Muscle layer of duodenum (tissue), 2 donors: ENCODE measurements at regions not wholly inside any gene's neighbourhood (a gene's known extent, or its start where the extent isn't known, plus 50 kb on each side); places are given as distances from the start of the nearest gene placed in this dataset.

Experiments
- H3K27ac ChIP-seq: one replicate; pipeline ENCODE4 v1.7.0; 2013; ENCODE audit warnings: mild to moderate bottlenecking, low read length
- H3K27me3 ChIP-seq: one replicate; pipeline ENCODE4 v1.7.0; 2013; ENCODE audit warnings: low read depth, mild to moderate bottlenecking, control low read depth, low read length
- H3K36me3 ChIP-seq, 2 donors: one replicate each; pipeline ENCODE4 v1.7.0; 2013; ENCODE audit warnings: low read length in 2 of 2, control low read depth in 1 of 2, mild to moderate bottlenecking in 1 of 2; ENCODE audit not compliant: insufficient read depth in 2 of 2, control insufficient read depth in 1 of 2
- H3K4me1 ChIP-seq, 2 donors: one replicate each; pipeline ENCODE4 v1.7.0; 2013; ENCODE audit warnings: low read length in 2 of 2, mild to moderate bottlenecking in 2 of 2, control low read depth in 1 of 2, moderate library complexity in 1 of 2; ENCODE audit not compliant: insufficient read depth in 2 of 2, control insufficient read depth in 1 of 2
- H3K4me3 ChIP-seq, 2 donors: one replicate each; pipeline ENCODE4 v1.7.0; 2013; ENCODE audit warnings: low read length in 2 of 2, low read depth in 1 of 2, mild to moderate bottlenecking in 1 of 2
- H3K9me3 ChIP-seq, 2 donors: one replicate each; pipeline ENCODE4 v1.7.0; 2013; ENCODE audit warnings: low read length in 2 of 2, control low read depth in 1 of 2, mild to moderate bottlenecking in 1 of 2; ENCODE audit not compliant: control insufficient read depth in 1 of 2
- donor health status: healthy.

- H3K27me3 ChIP-seq = no peaks in the 10 kb centered on the region
- no peaks in the 10 kb centered on the region for H3K4me1 ChIP-seq
- H3K36me3 ChIP-seq = no peaks in the 10 kb centered on the region
- H3K9me3 ChIP-seq = no peaks in the 10 kb centered on the region
- no peak overlapping the region for H3K4me3 ChIP-seq
- no peak overlapping the region for H3K27ac ChIP-seq
These were observed 608.0 kb upstream of the JAG1 start for GRCh38 chr20:11281768-11282167.

DNA sequence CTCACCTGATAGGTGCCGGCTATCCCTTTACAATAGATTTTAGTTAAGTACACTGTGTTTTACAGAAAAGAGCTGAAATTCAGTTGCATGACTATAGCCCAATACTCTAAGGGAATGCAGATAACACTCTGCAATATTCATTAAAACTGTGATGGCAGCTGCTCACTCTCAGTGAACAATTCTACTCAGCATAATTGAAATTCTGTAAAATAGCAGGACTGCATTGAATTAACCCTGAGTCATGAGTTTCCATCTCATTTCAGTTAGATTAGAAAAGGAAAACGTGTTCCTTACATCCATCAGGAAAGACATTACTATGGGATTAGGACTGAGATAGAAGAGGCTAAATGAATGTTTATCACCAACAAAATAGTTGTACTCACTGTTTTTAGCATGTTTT lies 613.3 kb upstream of the JAG1 start:
- Histone ChIP-seq H3K9me3 (no peaks in the 10 kb centered on the region), H3K4me3 (no peak overlapping the region), H3K4me1 (no peaks in the 10 kb centered on the region), H3K27me3 (no peaks in the 10 kb centered on the region), H3K27ac (no peak overlapping the region), H3K36me3 (no peaks in the 10 kb centered on the region)

- Histone ChIP-seq H3K27me3 (no peaks in the 10 kb centered on the region), H3K4me1 (no peaks in the 10 kb centered on the region), H3K36me3 (no peaks in the 10 kb centered on the region)
These were observed 621.5 kb upstream of the BTBD3 start for GRCh38 chr20:11296221-11296620.

GRCh38 chr20:11296951-11297350 lies 620.7 kb upstream of the BTBD3 start:
- no peaks in the 10 kb centered on the region for H3K9me3 ChIP-seq
- H3K27ac ChIP-seq = no peak overlapping the region
- H3K4me3 ChIP-seq = no peak overlapping the region
- no peaks in the 10 kb centered on the region for H3K27me3 ChIP-seq
- no peaks in the 10 kb centered on the region for H3K4me1 ChIP-seq
- no peaks in the 10 kb centered on the region for H3K36me3 ChIP-seq

More at GRCh38 chr20:11296221-11296620, 621.5 kb upstream of the BTBD3 start:
- Histone ChIP-seq H3K9me3 (no peaks in the 10 kb centered on the region), H3K27ac (no peak overlapping the region), H3K4me3 (no peak overlapping the region)

DNA sequence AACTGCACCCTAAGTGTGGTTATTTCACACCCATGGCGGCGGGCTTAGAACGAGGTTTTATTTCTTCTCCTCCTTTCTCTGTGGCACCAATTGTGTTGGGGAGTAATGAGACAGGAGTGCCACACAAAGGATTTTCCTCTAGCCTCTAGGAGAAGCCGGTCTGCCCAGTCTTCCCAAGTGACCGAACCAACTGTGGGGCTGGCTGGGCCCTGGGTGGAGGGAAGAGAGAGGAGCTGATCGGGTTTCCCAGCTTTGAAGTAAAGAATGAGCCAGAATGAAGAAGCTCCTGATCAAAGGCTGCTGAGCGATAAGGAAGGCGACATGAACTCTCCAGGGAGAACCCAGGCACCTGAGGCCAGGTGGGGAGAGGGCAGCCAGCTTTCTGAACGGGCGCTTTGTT lies 616.0 kb upstream of the BTBD3 start:
- no peaks in the 10 kb centered on the region for H3K27me3 ChIP-seq
- H3K27ac ChIP-seq = no peak overlapping the region
- no peaks in the 10 kb centered on the region for H3K36me3 ChIP-seq
- no peaks in the 10 kb centered on the region for H3K9me3 ChIP-seq
- no peaks in the 10 kb centered on the region for H3K4me1 ChIP-seq
- no peak overlapping the region for H3K4me3 ChIP-seq

GRCh38 chr20:11302436-11302835 lies 615.3 kb upstream of the BTBD3 start:
- H3K27ac ChIP-seq = no peak overlapping the region
- no peaks in the 10 kb centered on the region for H3K27me3 ChIP-seq
- no peaks in the 10 kb centered on the region for H3K36me3 ChIP-seq
- no peaks in the 10 kb centered on the region for H3K9me3 ChIP-seq
- H3K4me3 ChIP-seq = no peak overlapping the region
- no peaks in the 10 kb centered on the region for H3K4me1 ChIP-seq

DNA sequence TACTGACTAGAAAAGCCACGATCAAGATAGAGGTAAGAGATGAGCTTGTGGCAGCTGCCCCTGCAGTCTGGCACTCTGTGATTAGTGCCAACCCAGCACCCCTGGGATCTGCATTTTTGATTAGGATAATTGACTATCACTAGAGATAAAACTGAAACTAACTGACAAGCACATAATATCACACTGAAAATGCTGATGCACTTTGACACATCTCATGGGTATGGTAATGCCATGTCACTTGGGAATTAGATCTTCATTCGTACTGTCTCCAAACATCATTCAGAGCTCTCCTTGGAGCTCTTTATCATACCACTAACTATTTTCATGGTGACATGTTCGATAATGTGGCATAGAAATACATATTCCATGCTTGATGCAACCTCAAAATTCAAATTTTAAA lies 612.9 kb upstream of the BTBD3 start:
- H3K27me3 ChIP-seq = no peaks in the 10 kb centered on the region
- H3K9me3 ChIP-seq = no peaks in the 10 kb centered on the region
- no peaks in the 10 kb centered on the region for H3K4me1 ChIP-seq
- no peak overlapping the region for H3K27ac ChIP-seq
- no peak overlapping the region for H3K4me3 ChIP-seq
- no peaks in the 10 kb centered on the region for H3K36me3 ChIP-seq

- Histone ChIP-seq H3K9me3 (no peaks in the 10 kb centered on the region), H3K27ac (no peak overlapping the region), H3K4me3 (no peak overlapping the region), H3K4me1 (no peaks in the 10 kb centered on the region), H3K27me3 (no peaks in the 10 kb centered on the region), H3K36me3 (no peaks in the 10 kb centered on the region)
These were observed 612.3 kb upstream of the BTBD3 start for GRCh38 chr20:11305406-11305805.

DNA sequence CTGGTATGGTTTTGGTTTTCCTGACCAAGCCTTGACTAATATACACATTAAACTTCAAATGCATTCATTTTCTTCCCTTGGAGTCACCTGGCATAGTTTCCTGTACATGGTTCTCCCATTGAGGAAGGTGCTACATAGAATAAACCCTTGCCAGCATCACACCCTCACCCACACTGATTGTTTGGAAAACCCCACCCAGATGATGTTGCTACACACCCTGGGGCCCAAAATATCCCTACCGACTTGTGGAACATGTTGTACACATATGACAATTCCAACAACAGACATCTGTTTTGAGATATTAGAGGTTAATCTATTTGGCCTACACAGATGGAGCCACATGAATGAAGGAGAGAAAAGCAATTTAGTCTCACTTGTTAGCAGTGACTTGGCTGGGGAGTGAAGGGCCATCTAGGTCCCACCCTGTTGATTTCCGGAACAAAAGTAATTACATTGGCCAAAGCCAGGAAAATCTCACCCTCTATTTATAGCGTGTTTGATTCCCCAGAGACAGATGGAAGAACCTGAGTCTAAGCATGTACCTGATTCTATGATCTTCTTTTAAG lies 606.0 kb upstream of the BTBD3 start:
- H3K9me3 ChIP-seq = no peaks in the 10 kb centered on the region
- no peak overlapping the region for H3K27ac ChIP-seq
- H3K4me1 ChIP-seq = no peaks in the 10 kb centered on the region
- no peaks in the 10 kb centered on the region for H3K27me3 ChIP-seq
- no peaks in the 10 kb centered on the region for H3K36me3 ChIP-seq
- no peak overlapping the region for H3K4me3 ChIP-seq

GRCh38 chr20:11315525-11315924 lies 602.2 kb upstream of the BTBD3 start:
- Histone ChIP-seq H3K9me3 (peaks cover 0 to 6% of the 10 kb centered on the region in 2 donors), H3K27me3 (no peaks in the 10 kb centered on the region), H3K27ac (no peak overlapping the region), H3K36me3 (no peaks in the 10 kb centered on the region), H3K4me1 (no peaks in the 10 kb centered on the region), H3K4me3 (no peak overlapping the region)

DNA sequence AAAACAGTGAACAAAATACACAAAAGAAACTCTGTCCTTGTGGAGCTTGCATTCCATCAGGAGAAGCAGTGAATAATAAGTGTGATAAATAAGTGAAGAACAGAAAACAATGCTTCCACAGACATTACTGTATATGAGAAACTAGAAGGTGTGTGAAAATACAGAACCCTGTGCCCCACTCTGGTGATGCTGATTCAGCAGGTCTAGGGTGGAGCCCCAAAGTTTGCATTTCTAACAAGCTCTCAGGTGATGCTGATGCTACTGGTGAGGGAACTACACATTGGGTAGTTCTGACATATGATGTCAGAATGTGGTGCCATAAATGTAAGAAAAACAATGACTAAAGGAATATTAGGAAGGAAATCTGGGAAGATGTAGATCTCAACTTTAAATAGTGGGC lies 601.4 kb upstream of the BTBD3 start:
- Histone ChIP-seq H3K9me3 (peaks cover 0 to 6% of the 10 kb centered on the region in 2 donors), H3K27ac (no peak overlapping the region), H3K4me3 (no peak overlapping the region), H3K27me3 (no peaks in the 10 kb centered on the region), H3K36me3 (no peaks in the 10 kb centered on the region), H3K4me1 (no peaks in the 10 kb centered on the region)

DNA sequence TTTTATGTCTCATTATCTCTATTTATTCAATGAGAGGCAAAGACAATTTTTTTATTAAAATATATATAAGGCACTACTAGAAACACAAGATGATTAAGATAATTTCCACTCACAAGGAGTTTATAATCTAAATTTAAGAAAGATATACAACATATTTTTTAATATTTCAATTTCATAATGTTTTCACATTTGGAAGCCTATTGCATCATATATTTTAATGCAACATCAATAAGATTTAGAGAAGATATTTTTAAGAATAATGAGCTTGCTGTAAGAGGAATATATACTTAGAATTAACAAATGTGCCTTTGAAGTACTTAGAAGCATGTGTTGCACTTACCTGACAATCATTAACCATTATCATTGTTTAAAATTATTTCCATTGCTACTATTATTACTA lies 597.7 kb upstream of the BTBD3 start:
- Histone ChIP-seq H3K4me3 (no peak overlapping the region), H3K4me1 (no peaks in the 10 kb centered on the region), H3K27me3 (no peaks in the 10 kb centered on the region), H3K9me3 (peaks cover 0 to 6% of the 10 kb centered on the region in 2 donors), H3K27ac (no peak overlapping the region), H3K36me3 (no peaks in the 10 kb centered on the region)
